Activated CD4-positive, alpha-beta T cell treated with anti-CD3 and anti-CD28 coated beads, Interleukin-2, amount 50 U/mL, for 16 hours (primary cell): ENCODE measurements at regions not wholly inside any gene's neighbourhood (a gene's known extent, or its start where the extent isn't known, plus 50 kb on each side); places are given as distances from the start of the nearest gene placed in this dataset.
"Not testable (repeated sequence)": the region's sequence is repeated elsewhere in the genome, so short reads cannot be mapped to it uniquely, and the experiment has no call there.

Experiments used
- DNase-seq: peaks from one replicate; pipeline ENCODE4 v3.0.0-alpha.2; 2020

GRCh38 chr3:55294557-55294956 lies 192.5 kb downstream of the WNT5A start:
- DNase-seq, result no peak

DNA sequence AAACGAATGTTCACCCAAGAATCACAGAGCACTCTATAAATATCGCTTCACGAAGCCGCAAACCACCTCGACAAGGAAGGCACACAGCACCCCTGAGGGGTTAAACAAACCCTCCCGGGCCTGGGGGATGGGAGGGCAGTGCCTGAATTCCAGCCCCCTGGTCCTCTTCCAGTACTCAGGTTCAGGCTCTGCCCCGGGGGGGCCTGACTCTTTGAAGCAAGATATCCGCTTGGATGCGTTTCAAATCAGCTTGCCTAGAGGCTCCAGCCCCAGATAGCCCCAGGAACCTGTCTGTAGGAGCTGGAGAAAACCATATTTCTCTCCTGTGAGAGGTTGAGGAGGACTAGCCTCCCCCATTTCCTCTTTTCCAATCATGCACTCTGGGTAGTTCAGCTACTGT lies 194.7 kb downstream of the WNT5A start:
- DNase-seq, result no peak

- DNase-seq, result no peak
Observed at GRCh38 chr3:55288657-55289056, 198.4 kb downstream of the WNT5A start.

- DNase-seq, result no peak
Observed at GRCh38 chr3:55286693-55287092, 200.4 kb downstream of the WNT5A start.

DNA sequence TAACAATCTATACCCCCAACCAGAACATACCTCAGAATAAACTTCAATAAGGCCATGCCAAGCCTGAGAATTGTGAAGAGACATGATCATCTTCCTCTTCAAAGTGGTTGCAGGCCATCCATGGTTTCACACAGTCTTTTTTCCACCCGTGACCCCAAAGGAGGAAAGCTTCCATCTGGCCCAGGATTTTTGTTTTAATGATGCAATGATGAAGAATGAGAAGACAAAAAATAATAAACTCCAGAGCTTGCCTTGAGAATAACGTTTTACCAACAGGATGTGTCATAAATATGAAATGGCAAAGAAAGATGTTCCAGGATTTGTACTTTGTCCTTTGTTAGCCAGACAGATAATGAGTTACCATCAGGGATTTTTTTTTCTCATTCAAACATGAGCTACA lies 201.9 kb downstream of the WNT5A start:
- DNase-seq, result no peak

GRCh38 chr3:55283441-55283925 lies 203.6 kb downstream of the WNT5A start:
- no peak for DNase-seq

GRCh38 chr3:55282994-55283393 lies 204.1 kb downstream of the WNT5A start:
- no peak for DNase-seq

- DNase-seq, result no peak
Observed at GRCh38 chr3:55272031-55272645, 215.0 kb downstream of the WNT5A start.

- no peak for DNase-seq
Observed at GRCh38 chr3:55271549-55271948, 215.6 kb downstream of the WNT5A start.

GRCh38 chr3:55270976-55271375 lies 216.1 kb downstream of the WNT5A start:
- no peak for DNase-seq

- no peak for DNase-seq
Observed at GRCh38 chr3:55269636-55270035, 217.5 kb downstream of the WNT5A start.

GRCh38 chr3:55269096-55269495 lies 218.0 kb downstream of the WNT5A start:
- DNase-seq, result no peak

GRCh38 chr3:55267206-55267930 lies 219.7 kb downstream of the WNT5A start:
- no peak for DNase-seq

DNA sequence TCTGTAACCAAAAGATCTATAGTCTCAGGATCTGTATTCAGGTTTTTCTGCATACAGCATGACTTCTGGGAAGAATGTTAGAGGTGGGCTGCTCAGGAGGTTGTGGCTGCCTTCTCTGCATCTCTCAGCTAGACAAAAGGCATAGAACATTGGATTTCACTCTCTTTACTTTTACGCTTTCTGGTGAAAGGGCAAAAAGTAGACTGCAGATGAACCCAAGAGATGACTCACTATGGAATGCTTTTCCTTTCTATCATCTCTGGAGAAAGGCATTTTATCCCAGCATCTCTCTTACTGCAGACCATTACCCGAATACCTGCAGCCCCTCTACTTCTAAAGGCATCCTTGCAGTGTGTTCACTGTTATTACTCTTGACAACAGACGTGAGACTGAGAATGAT lies 222.2 kb downstream of the WNT5A start:
- DNase-seq, result no peak

DNA sequence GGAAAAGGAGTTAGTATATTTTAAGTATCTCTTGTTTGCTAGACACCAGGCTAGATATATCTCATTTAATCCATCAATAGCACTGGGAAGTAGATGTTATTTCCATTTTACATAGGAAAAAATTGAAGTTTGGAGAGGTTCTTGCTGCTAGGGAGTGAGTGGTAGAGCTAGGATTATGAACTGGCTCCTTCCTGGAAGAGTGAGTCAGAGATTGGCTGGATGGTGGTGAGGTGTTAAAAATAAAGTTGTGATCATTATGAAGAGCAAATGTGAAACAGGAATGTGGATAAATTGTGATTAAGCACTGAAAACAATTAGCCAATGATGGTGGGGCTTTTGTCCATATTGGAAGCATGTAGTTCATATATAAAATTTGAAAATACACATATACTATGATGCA lies 234.2 kb downstream of the WNT5A start:
- DNase-seq, result no peak

GRCh38 chr3:55249156-55249555 lies 237.9 kb downstream of the WNT5A start:
- not testable (repeated sequence) for DNase-seq

GRCh38 chr3:55247666-55248065 lies 239.4 kb downstream of the WNT5A start:
- DNase-seq, result no peak

GRCh38 chr3:55246033-55246432 lies 241.1 kb downstream of the WNT5A start:
- DNase-seq, result no peak

GRCh38 chr3:55245351-55245750 lies 241.8 kb downstream of the WNT5A start:
- no peak for DNase-seq

DNA sequence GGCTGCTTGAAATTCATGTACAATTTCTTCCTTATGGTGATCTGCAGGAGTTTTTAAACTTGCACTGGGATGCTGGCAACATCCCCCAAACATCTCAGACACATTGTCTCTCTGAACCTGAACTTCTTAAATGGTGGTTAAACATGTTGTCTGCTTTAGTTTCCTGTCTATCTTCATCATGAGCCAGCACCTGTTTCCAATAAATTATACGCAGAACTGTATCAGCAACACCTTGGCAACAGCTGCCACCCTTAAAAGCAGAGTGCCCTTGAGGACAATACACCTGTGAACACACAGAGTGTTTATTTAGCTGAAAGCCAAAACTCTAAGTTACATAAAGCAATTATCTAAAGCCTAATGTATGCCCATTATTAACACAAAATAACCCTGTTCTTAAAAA lies 242.9 kb downstream of the WNT5A start:
- DNase-seq, result no peak

GRCh38 chr3:55243678-55244077 lies 243.4 kb downstream of the WNT5A start:
- DNase-seq, result no peak

GRCh38 chr3:55242921-55243320 lies 244.2 kb downstream of the WNT5A start:
- DNase-seq, result no peak

- DNase-seq, result no peak
Observed at GRCh38 chr3:55241098-55241497, 246.0 kb downstream of the WNT5A start.

DNA sequence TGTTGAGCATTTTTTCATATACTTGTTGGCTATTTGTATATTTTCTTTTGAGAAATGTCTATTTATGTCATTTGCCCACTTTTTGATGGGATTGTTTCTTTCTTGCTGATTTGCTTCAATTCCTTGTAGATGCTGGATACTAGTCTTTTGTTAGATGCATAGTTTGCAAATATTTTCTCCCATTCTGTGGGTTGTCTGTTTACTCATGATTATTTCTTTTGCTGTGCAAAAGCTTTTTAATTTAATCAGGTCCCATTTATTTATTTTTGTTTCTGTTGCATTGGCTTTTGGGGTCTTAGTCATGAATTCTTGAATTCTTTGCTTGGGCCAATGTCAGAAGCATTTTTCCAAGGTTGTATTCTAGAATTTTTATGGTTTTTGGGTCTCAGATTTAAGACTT lies 251.7 kb downstream of the WNT5A start:
- DNase-seq, result no peak

DNA sequence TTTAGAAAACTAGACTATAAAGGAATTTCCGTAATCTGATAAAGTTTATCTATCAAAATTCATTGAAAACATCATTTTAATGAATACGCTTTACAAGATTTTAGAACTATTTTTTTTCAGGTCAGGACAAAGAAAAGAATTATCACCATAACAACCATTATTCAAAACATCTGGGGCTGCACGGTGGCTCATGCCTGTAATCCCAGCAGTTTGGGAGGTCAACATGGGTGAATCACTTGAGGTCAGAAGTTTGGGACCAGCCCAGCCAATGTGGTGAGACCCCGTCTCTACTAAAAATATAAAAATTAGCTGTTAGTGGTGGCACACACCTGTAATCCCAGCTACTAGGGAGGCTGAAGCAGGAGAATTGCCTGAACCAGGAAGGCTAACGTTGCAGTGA lies 260.4 kb downstream of the WNT5A start:
- no peak for DNase-seq
